Parathyroid adenoma (tissue), 2 donors: ENCODE measurements at regions not wholly inside any gene's neighbourhood (a gene's known extent, or its start where the extent isn't known, plus 50 kb on each side); places are given as distances from the start of the nearest gene placed in this dataset.

Experiments
- H2AFZ ChIP-seq: fragments of 300-600 bp; sonication (generic); one replicate; pipeline ENCODE4 v1.7.0; 2017; ENCODE audit warnings: antibody characterized with exemption, mild to moderate bottlenecking
- H3K27ac ChIP-seq: fragments of 300-600 bp; sonication (generic); one replicate; pipeline ENCODE4 v1.7.0; 2017
- H3K27me3 ChIP-seq: fragments of 300-600 bp; sonication (generic); one replicate; pipeline ENCODE4 v1.7.0; 2017; ENCODE audit warnings: low read length; ENCODE audit not compliant: control insufficient read depth, insufficient read depth
- H3K36me3 ChIP-seq: fragments of 300-600 bp; sonication (generic); one replicate; pipeline ENCODE4 v1.7.0; 2017; ENCODE audit warnings: low read length; ENCODE audit not compliant: control insufficient read depth, insufficient read depth
- H3K4me1 ChIP-seq: fragments of 300-600 bp; sonication (generic); one replicate; pipeline ENCODE4 v1.7.0; 2017; ENCODE audit warnings: control low read depth
- H3K4me2 ChIP-seq: fragments of 300-600 bp; sonication (generic); one replicate; pipeline ENCODE4 v1.7.0; 2017; ENCODE audit warnings: low read length
- H3K4me3 ChIP-seq: fragments of 300-600 bp; sonication (generic); one replicate; pipeline ENCODE4 v1.7.0; 2017; ENCODE audit warnings: low read depth, low read length
- H3K79me2 ChIP-seq: fragments of 300-600 bp; sonication (generic); one replicate; pipeline ENCODE4 v1.7.0; 2017; ENCODE audit warnings: control low read depth
- H3K9ac ChIP-seq: fragments of 300-600 bp; sonication (generic); one replicate; pipeline ENCODE4 v1.7.0; 2017; ENCODE audit warnings: mild to moderate bottlenecking
- H3K9me3 ChIP-seq: fragments of 300-600 bp; sonication (generic); one replicate; pipeline ENCODE4 v1.7.0; 2017; ENCODE audit warnings: low read length; ENCODE audit not compliant: control insufficient read depth
- TF ChIP-seq, protein P1 (sequence below): fragments of 300-600 bp; sonication (generic); IDR thresholded peaks from one replicate; pipeline ENCODE4 v1.7.0; 2017; ENCODE audit warnings: antibody characterized with exemption, mild to moderate bottlenecking
- donor health status: primary hyperparathyroidism.

DNA sequence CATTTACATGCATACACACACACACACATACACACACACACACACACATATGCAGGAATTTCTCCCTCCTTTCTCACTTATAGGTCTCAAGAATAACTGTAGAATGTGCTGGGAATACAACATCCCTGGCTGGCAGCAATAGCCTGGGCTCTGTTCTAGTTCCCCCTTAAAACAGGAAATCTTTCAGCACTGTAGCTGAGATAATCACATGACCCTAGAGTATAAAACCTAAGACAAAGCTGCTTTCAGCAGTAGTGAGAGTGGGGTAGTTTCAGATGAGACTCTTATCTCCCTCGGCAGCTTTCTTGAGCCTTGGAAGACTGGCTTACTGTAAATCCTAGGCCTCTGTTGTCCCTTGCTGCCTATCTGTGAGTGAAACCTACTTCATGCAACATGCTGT, 137.4 kb upstream of the AKR1E2 start:
- Histone ChIP-seq H2AFZ (no peak overlapping the region), H3K27me3 (no peaks in the 10 kb centered on the region), H3K4me3 (no peak overlapping the region), H3K4me1 (peaks cover 2% of the 10 kb centered on the region), H3K27ac (no peak overlapping the region), H3K9me3 (no peaks in the 10 kb centered on the region), H3K36me3 (no peaks in the 10 kb centered on the region), H3K4me2 (no peak overlapping the region), H3K79me2 (no peaks in the 10 kb centered on the region), H3K9ac (no peak overlapping the region)
- TF ChIP-seq, protein P1, sequence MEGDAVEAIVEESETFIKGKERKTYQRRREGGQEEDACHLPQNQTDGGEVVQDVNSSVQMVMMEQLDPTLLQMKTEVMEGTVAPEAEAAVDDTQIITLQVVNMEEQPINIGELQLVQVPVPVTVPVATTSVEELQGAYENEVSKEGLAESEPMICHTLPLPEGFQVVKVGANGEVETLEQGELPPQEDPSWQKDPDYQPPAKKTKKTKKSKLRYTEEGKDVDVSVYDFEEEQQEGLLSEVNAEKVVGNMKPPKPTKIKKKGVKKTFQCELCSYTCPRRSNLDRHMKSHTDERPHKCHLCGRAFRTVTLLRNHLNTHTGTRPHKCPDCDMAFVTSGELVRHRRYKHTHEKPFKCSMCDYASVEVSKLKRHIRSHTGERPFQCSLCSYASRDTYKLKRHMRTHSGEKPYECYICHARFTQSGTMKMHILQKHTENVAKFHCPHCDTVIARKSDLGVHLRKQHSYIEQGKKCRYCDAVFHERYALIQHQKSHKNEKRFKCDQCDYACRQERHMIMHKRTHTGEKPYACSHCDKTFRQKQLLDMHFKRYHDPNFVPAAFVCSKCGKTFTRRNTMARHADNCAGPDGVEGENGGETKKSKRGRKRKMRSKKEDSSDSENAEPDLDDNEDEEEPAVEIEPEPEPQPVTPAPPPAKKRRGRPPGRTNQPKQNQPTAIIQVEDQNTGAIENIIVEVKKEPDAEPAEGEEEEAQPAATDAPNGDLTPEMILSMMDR: no peak

GRCh38 chr10:4688168-4688567, 137.8 kb upstream of the AKR1E2 start:
- Histone ChIP-seq H2AFZ (no peak overlapping the region), H3K9me3 (no peaks in the 10 kb centered on the region), H3K9ac (no peak overlapping the region), H3K4me1 (peaks cover 2% of the 10 kb centered on the region), H3K36me3 (no peaks in the 10 kb centered on the region), H3K27me3 (no peaks in the 10 kb centered on the region), H3K79me2 (no peaks in the 10 kb centered on the region), H3K4me2 (no peak overlapping the region), H3K4me3 (no peak overlapping the region), H3K27ac (no peak overlapping the region)
- TF ChIP-seq, protein P1: no peak

- no peaks in the 10 kb centered on the region for H3K79me2 ChIP-seq
- no peak overlapping the region for H3K27ac ChIP-seq
- no peak overlapping the region for H3K9ac ChIP-seq
Observed at GRCh38 chr10:4687397-4687796, 138.6 kb upstream of the AKR1E2 start.

DNA sequence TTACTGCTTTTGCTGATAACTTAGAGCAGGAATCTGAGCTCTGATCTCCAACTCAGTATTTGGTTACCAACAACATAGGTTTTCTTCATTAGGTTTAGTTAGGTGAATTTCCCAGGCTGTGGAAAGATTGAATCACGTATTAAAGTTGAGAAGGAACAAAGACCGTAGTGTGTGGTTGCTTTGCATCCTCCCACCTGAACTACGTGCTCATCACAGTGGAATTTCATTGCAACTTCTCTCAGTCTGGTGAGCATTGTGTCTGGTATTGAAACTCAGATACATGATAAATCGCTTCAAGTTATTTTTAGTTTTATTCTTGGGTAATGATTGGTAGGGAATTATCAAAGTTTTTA, 139.4 kb upstream of the AKR1E2 start:
- Histone ChIP-seq H2AFZ (no peak overlapping the region), H3K36me3 (no peaks in the 10 kb centered on the region), H3K27ac (no peak overlapping the region), H3K27me3 (no peaks in the 10 kb centered on the region), H3K4me3 (no peak overlapping the region), H3K4me1 (peaks cover 2% of the 10 kb centered on the region), H3K9ac (no peak overlapping the region), H3K4me2 (no peak overlapping the region), H3K9me3 (no peaks in the 10 kb centered on the region), H3K79me2 (no peaks in the 10 kb centered on the region)
- TF ChIP-seq, protein P1: no peak

More at GRCh38 chr10:4687397-4687796, 138.6 kb upstream of the AKR1E2 start:
- Histone ChIP-seq H3K9me3 (no peaks in the 10 kb centered on the region), H3K27me3 (no peaks in the 10 kb centered on the region), H3K36me3 (no peaks in the 10 kb centered on the region), H3K4me3 (no peak overlapping the region), H3K4me2 (no peak overlapping the region), H2AFZ (no peak overlapping the region), H3K4me1 (peaks cover 2% of the 10 kb centered on the region)
- TF ChIP-seq, protein P1: no peak

DNA sequence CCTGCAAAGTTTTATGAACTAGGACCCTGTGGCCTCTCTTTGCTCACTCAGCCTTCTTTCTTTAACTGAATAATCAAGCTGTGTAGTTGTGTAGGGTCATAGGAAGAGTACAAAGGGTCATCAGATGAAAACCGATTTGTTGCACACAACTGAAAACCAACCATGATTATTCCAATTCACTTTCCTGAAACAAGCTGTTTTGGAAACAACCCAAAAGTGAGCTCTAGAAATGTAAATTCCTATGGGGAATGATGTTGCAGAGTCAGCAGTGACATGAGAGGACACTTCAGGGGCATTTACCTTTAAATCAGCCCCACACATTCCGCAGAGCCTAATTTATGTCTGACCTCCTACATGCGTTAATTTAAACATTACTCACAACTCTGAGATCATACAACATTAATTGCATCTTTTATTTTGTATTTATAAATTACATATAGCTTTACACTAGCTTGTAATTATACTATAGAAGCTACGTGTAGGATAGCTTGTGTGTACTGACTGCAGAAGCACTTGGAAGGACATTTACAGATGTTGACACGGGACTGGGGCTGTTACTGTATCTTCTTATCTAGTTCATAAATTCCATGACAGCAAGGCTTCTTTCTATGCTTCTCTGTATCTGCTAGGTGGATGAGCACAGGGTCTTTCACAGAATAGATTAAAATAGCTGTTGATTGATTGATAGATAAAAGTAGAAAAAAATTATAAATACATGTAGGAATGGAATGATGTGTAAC, 139.9 kb upstream of the AKR1E2 start:
- Histone ChIP-seq H3K9ac (no peak overlapping the region), H3K4me2 (no peak overlapping the region), H3K9me3 (no peaks in the 10 kb centered on the region), H3K27ac (no peak overlapping the region), H2AFZ (no peak overlapping the region), H3K4me3 (no peak overlapping the region), H3K4me1 (peaks cover 2% of the 10 kb centered on the region), H3K36me3 (no peaks in the 10 kb centered on the region), H3K27me3 (no peaks in the 10 kb centered on the region), H3K79me2 (no peaks in the 10 kb centered on the region)
- TF ChIP-seq, protein P1: no peak
